ENCODE measurements at regions not wholly inside any gene's neighbourhood (a gene's known extent, or its start where the extent isn't known, plus 50 kb on each side); places are given as distances from the start of the nearest gene placed in this dataset.
"Not testable (repeated sequence)": the region's sequence is repeated elsewhere in the genome, so short reads cannot be mapped to it uniquely, and the experiment has no call there.

GRCh38 chr2:87077124-87077446 lies 55.4 kb upstream of the PLGLB1 start:
- TF ChIP-seq REST (IDR thresholded peaks at IDR 0.05); CTCF (IDR thresholded peaks at IDR 0.05; ENCODE audit: low read depth, low read length, missing input control); MAX (IDR thresholded peaks at IDR 0.05); ZBTB33 (IDR thresholded peaks at IDR 0.05); YY1 (IDR thresholded peaks at IDR 0.05); JUND (IDR thresholded peaks at IDR 0.05): not testable (repeated sequence)
